H9 (cell line): ENCODE measurements at regions not wholly inside any gene's neighbourhood (a gene's known extent, or its start where the extent isn't known, plus 50 kb on each side); places are given as distances from the start of the nearest gene placed in this dataset.

ENCODE experiments used
- DNase-seq: peaks from one replicate; pipeline ENCODE4 v3.0.0-alpha.2; 2017
- H2AFZ ChIP-seq: one replicate; pipeline ENCODE4 v1.6.1; 2013; ENCODE audit warnings: mild to moderate bottlenecking, low read length, control low read depth, moderate library complexity
- H2AK5ac ChIP-seq: 2 replicates; pipeline ENCODE4 v1.6.1; 2013; ENCODE audit warnings: low read length, control low read depth, mixed read lengths; ENCODE audit not compliant: insufficient read length
- H2BK120ac ChIP-seq: one replicate; pipeline ENCODE4 v1.6.1; 2013; ENCODE audit warnings: low read depth, mild to moderate bottlenecking, low read length, control low read depth, inconsistent platforms; ENCODE audit not compliant: poor library complexity, severe bottlenecking
- H2BK12ac ChIP-seq: 2 replicates; pipeline ENCODE4 v1.6.1; 2013; ENCODE audit warnings: low read length, control low read depth, mixed read lengths, low read depth; ENCODE audit not compliant: insufficient read length
- H2BK15ac ChIP-seq: 2 replicates; pipeline ENCODE4 v1.6.1; 2013; ENCODE audit warnings: low read depth, low read length, control low read depth
- H2BK20ac ChIP-seq: one replicate; pipeline ENCODE4 v1.6.1; 2013; ENCODE audit warnings: low read depth, mild to moderate bottlenecking, low read length, control low read depth, inconsistent platforms; ENCODE audit not compliant: poor library complexity, severe bottlenecking
- H2BK5ac ChIP-seq: 2 replicates; pipeline ENCODE4 v1.6.1; 2013; ENCODE audit warnings: low read length, control low read depth, mixed read lengths; ENCODE audit not compliant: insufficient read length
- H3K14ac ChIP-seq: 2 replicates; pipeline ENCODE4 v1.6.1; 2013; ENCODE audit warnings: low read length, control low read depth; ENCODE audit not compliant: insufficient read depth
- H3K18ac ChIP-seq: 2 replicates; pipeline ENCODE4 v1.6.1; 2013; ENCODE audit warnings: low read depth, mild to moderate bottlenecking, mixed read lengths, low read length, control low read depth; ENCODE audit not compliant: insufficient read length
- H3K23ac ChIP-seq: 2 replicates; pipeline ENCODE4 v1.6.1; 2013; ENCODE audit warnings: low read length, control low read depth, mixed read lengths, low read depth; ENCODE audit not compliant: insufficient read length
- H3K23me2 ChIP-seq: 2 replicates; pipeline ENCODE4 v1.6.1; 2013; ENCODE audit warnings: low read depth, mild to moderate bottlenecking, mixed read lengths, low read length, control low read depth; ENCODE audit not compliant: insufficient read length, poor library complexity, severe bottlenecking
- H3K27ac ChIP-seq: 2 replicates; pipeline ENCODE4 v1.5.1; 2013; ENCODE audit warnings: low read length, control low read depth, mixed read lengths, low read depth; ENCODE audit not compliant: insufficient read length
- H3K27me3 ChIP-seq: 2 replicates; pipeline ENCODE4 v1.6.1; 2013; ENCODE audit warnings: low read length, control low read depth, inconsistent platforms; ENCODE audit not compliant: insufficient read depth
- H3K4ac ChIP-seq: 2 replicates; pipeline ENCODE4 v1.6.1; 2013; ENCODE audit warnings: low read depth, mild to moderate bottlenecking, control low read depth, inconsistent platforms, low read length, moderate library complexity
- H3K4me1 ChIP-seq: 2 replicates; pipeline ENCODE4 v1.6.1; 2013; ENCODE audit warnings: low read length, control low read depth, inconsistent platforms; ENCODE audit not compliant: insufficient read depth
- H3K4me2 ChIP-seq: 2 replicates; pipeline ENCODE4 v1.6.1; 2013; ENCODE audit warnings: low read length, control low read depth, mixed read lengths; ENCODE audit not compliant: insufficient read length, insufficient read depth
- H3K56ac ChIP-seq: 2 replicates; pipeline ENCODE4 v1.6.1; 2013; ENCODE audit warnings: low read depth, mild to moderate bottlenecking, mixed read lengths, low read length, control low read depth; ENCODE audit not compliant: insufficient read length
- H3K79me1 ChIP-seq: 2 replicates; pipeline ENCODE4 v1.6.1; 2013; ENCODE audit warnings: low read depth, mild to moderate bottlenecking, moderate library complexity, low read length, control low read depth, inconsistent platforms; ENCODE audit not compliant: insufficient read depth, poor library complexity, severe bottlenecking
- H3K79me2 ChIP-seq: 2 replicates; pipeline ENCODE4 v1.6.1; 2013; ENCODE audit warnings: low read length, control low read depth, inconsistent platforms; ENCODE audit not compliant: insufficient read depth
- H3K9ac ChIP-seq: 2 replicates; pipeline ENCODE4 v1.6.1; 2013; ENCODE audit warnings: low read length, control low read depth, mixed read lengths; ENCODE audit not compliant: insufficient read length; ENCODE audit errors: extremely low read depth
- H3K9me3 ChIP-seq: one replicate; pipeline ENCODE4 v1.6.1; 2013; ENCODE audit warnings: low read depth, low read length, inconsistent platforms; ENCODE audit not compliant: control insufficient read depth
- H3T11ph ChIP-seq: one replicate; pipeline ENCODE4 v1.6.1; 2013; ENCODE audit warnings: mild to moderate bottlenecking, low read length, control low read depth, inconsistent platforms
- H4K20me1 ChIP-seq: one replicate; pipeline ENCODE4 v1.6.1; 2013; ENCODE audit not compliant: control insufficient read depth, insufficient read length, insufficient read depth
- H4K5ac ChIP-seq: 2 replicates; pipeline ENCODE4 v1.6.1; 2013; ENCODE audit warnings: low read depth, mild to moderate bottlenecking, mixed read lengths, low read length, control low read depth; ENCODE audit not compliant: insufficient read length
- H4K8ac ChIP-seq: replicated peaks from 2 replicates; pipeline ENCODE4 v1.6.1; 2013; ENCODE audit warnings: low read length, control low read depth, mixed read lengths, low read depth; ENCODE audit not compliant: insufficient read length
- H4K91ac ChIP-seq: 2 replicates; pipeline ENCODE4 v1.6.1; 2013; ENCODE audit warnings: low read depth, mild to moderate bottlenecking, moderate library complexity, mixed read lengths, low read length, control low read depth; ENCODE audit not compliant: insufficient read length
- H3K27ac Mint-ChIP-seq, 3 experiments: 2 replicates in 2 of 3; 3 replicates in 1 of 3; pipeline ENCODE4 v1.8.0; 2020 to 2021; ENCODE audit warnings: mixed read lengths in 3 of 3, mild to moderate bottlenecking in 1 of 3, moderate library complexity in 1 of 3
- H3K27me3 Mint-ChIP-seq: 2 replicates; pipeline ENCODE4 v1.8.0; 2021; ENCODE audit warnings: low read depth, mild to moderate bottlenecking, moderate library complexity, mixed read lengths
- H3K36me3 Mint-ChIP-seq, 3 experiments: 2 replicates in 2 of 3; 3 replicates in 1 of 3; pipeline ENCODE4 v1.8.0; 2020 to 2021; ENCODE audit warnings: low read depth in 3 of 3, mixed read lengths in 3 of 3; ENCODE audit not compliant: insufficient read depth in 1 of 3
- H3K4me1 Mint-ChIP-seq, 2 experiments: 2 replicates each; pipeline ENCODE4 v1.8.0; 2020; ENCODE audit warnings: mixed read lengths in 2 of 2
- H3K4me3 Mint-ChIP-seq, 2 experiments: 2 replicates in 1 of 2; 3 replicates in 1 of 2; pipeline ENCODE4 v1.8.0; 2020 to 2021; ENCODE audit warnings: mild to moderate bottlenecking in 2 of 2, mixed read lengths in 2 of 2, moderate library complexity in 1 of 2
- H3K9me3 Mint-ChIP-seq, 2 experiments: 2 replicates in 1 of 2; 3 replicates in 1 of 2; pipeline ENCODE4 v1.8.0; 2020; ENCODE audit warnings: mild to moderate bottlenecking in 2 of 2, mixed read lengths in 2 of 2, moderate library complexity in 1 of 2
- CTCF ChIP-seq: fragments of 200-600 bp; sonication (generic); conservative IDR thresholded peaks from 3 replicates; pipeline ENCODE4 v1.8.0; 2021; ENCODE audit warnings: antibody characterized with exemption, mild to moderate bottlenecking
- WGBS: extraction: QIAGEN DNeasy Blood & Tissue Kit; methylation state at CpG from one replicate; pipeline ENCODE4 v1.1.7; 2013; ENCODE audit warnings: missing lambda C conversion rate, low lambda C conversion rate, mixed read lengths; ENCODE audit not compliant: insufficient read length; ENCODE audit errors: extremely low coverage; 5-methylcytosine and 5-hydroxymethylcytosine counted together

GRCh38 chr2:83953697-83954096 lies 505.4 kb downstream of the SUCLG1 start:
- peak overlapping the region in 1 of 3 experiments; percentile 59; a peak in 1 of 7 replicates for H3K27ac Mint-ChIP-seq
- TF ChIP-seq CTCF = no peak
- Histone ChIP-seq H2BK15ac (no peak overlapping the region), H2BK5ac (no peak overlapping the region), H3K4ac (no peak overlapping the region), H3K18ac (no peak overlapping the region), H3K14ac (no peak overlapping the region), H4K5ac (no peak overlapping the region), H3K4me1 (no peaks in the 10 kb centered on the region), H3K79me2 (no peaks in the 10 kb centered on the region), H3K27me3 (no peaks in the 10 kb centered on the region), H2BK120ac (no peak overlapping the region), H2BK12ac (no peak overlapping the region), H3K27ac (no peak overlapping the region), H2AK5ac (no peak overlapping the region), H3K9ac (no peak overlapping the region), H4K91ac (no peak overlapping the region), H3K56ac (no peak overlapping the region), H4K20me1 (no peaks in the 10 kb centered on the region), H3K23ac (no peak overlapping the region), H2BK20ac (no peak overlapping the region), H3K9me3 (no peaks in the 10 kb centered on the region), H3K4me2 (no peak overlapping the region), H2AFZ (no peak overlapping the region), H3K79me1 (no peaks in the 10 kb centered on the region), H3K23me2 (no peaks in the 10 kb centered on the region), H3T11ph (no peak overlapping the region), H4K8ac (no peak overlapping the region)
- no peaks in the 10 kb centered on the region for H3K9me3 Mint-ChIP-seq
- DNase-seq = peak; percentile 32
- H3K4me1 Mint-ChIP-seq = peaks cover 2 to 5% of the 10 kb centered on the region in 2 experiments; a peak in 2 of 4 replicates
- no peaks in the 10 kb centered on the region for H3K27me3 Mint-ChIP-seq
- WGBS = no CpG with 5 or more reads among the region's 1 CpG
- H3K36me3 Mint-ChIP-seq = no peaks in the 10 kb centered on the region
- H3K4me3 Mint-ChIP-seq = no peak overlapping the region
